ENCODE measurements at regions not wholly inside any gene's neighbourhood (a gene's known extent, or its start where the extent isn't known, plus 50 kb on each side); places are given as distances from the start of the nearest gene placed in this dataset.
"Not testable (repeated sequence)": the region's sequence is repeated elsewhere in the genome, so short reads cannot be mapped to it uniquely, and the experiment has no call there.

GRCh38 chr16:17743578-17743977 lies 272.8 kb upstream of the XYLT1 start:
- Mint-ChIP-seq H3K9me3 (no peaks in the 10 kb centered on the region), H3K27ac (no peak overlapping the region), H3K36me3 (no peaks in the 10 kb centered on the region), H3K4me3 (no peak overlapping the region), H3K27me3 (peaks cover 2% of the 10 kb centered on the region), H3K4me1 (no peaks in the 10 kb centered on the region)
- DNase-seq (ENCODE audit: low spot score in 2 of 2) (no peak), ATAC-seq (ENCODE audit: low read depth) (no peak)

GRCh38 chr16:17743158-17743557 lies 272.4 kb upstream of the XYLT1 start:
- Mint-ChIP-seq H3K4me3 (no peak overlapping the region), H3K9me3 (no peaks in the 10 kb centered on the region), H3K27me3 (peaks cover 2% of the 10 kb centered on the region), H3K36me3 (no peaks in the 10 kb centered on the region), H3K4me1 (no peaks in the 10 kb centered on the region), H3K27ac (no peak overlapping the region)
- ATAC-seq (ENCODE audit: low read depth) (no peak), DNase-seq (ENCODE audit: low spot score in 2 of 2) (no peak)

- not testable (repeated sequence) for H3K27ac Mint-ChIP-seq; DNase-seq (ENCODE audit: low spot score in 2 of 2); ATAC-seq (ENCODE audit: low read depth); H3K27me3 Mint-ChIP-seq; H3K36me3 Mint-ChIP-seq; H3K4me1 Mint-ChIP-seq; H3K9me3 Mint-ChIP-seq; H3K4me3 Mint-ChIP-seq
These were observed 264.3 kb upstream of the XYLT1 start for GRCh38 chr16:17735099-17735498.

GRCh38 chr16:17729820-17730219 lies 259.1 kb upstream of the XYLT1 start:
- H3K27ac Mint-ChIP-seq, result no peak overlapping the region
- peaks cover 4% of the 10 kb centered on the region for H3K36me3 Mint-ChIP-seq
- no peak for ATAC-seq (ENCODE audit: low read depth)
- H3K9me3 Mint-ChIP-seq, result peaks cover 5% of the 10 kb centered on the region
- no peaks in the 10 kb centered on the region for H3K4me1 Mint-ChIP-seq
- no peak overlapping the region for H3K4me3 Mint-ChIP-seq
- peaks cover 16% of the 10 kb centered on the region for H3K27me3 Mint-ChIP-seq
- DNase-seq (ENCODE audit: low spot score in 2 of 2), result no peak

- Mint-ChIP-seq H3K4me3 (no peak overlapping the region), H3K9me3 (peaks cover 1% of the 10 kb centered on the region), H3K27ac (no peak overlapping the region), H3K27me3 (peaks cover 16% of the 10 kb centered on the region), H3K36me3 (peaks cover 2% of the 10 kb centered on the region), H3K4me1 (no peaks in the 10 kb centered on the region)
- DNase-seq (ENCODE audit: low spot score in 2 of 2), result no peak
- ATAC-seq (ENCODE audit: low read depth), result no peak
These were observed 257.4 kb upstream of the XYLT1 start for GRCh38 chr16:17728196-17728595.

GRCh38 chr16:17724242-17724898 lies 253.6 kb upstream of the XYLT1 start:
- ATAC-seq (ENCODE audit: low read depth) (no peak), DNase-seq (ENCODE audit: low spot score in 2 of 2) (no peak)
- Mint-ChIP-seq H3K27ac (no peak overlapping the region), H3K9me3 (no peaks in the 10 kb centered on the region), H3K4me3 (no peak overlapping the region), H3K36me3 (no peaks in the 10 kb centered on the region), H3K4me1 (no peaks in the 10 kb centered on the region), H3K27me3 (peaks cover 11% of the 10 kb centered on the region)

GRCh38 chr16:17723531-17724134 lies 252.9 kb upstream of the XYLT1 start:
- H3K9me3 Mint-ChIP-seq, result no peaks in the 10 kb centered on the region
- no peak for ATAC-seq (ENCODE audit: low read depth)
- no peaks in the 10 kb centered on the region for H3K4me1 Mint-ChIP-seq
- no peak for DNase-seq (ENCODE audit: low spot score in 2 of 2)
- peaks cover 8% of the 10 kb centered on the region for H3K27me3 Mint-ChIP-seq
- H3K4me3 Mint-ChIP-seq, result no peak overlapping the region
- no peak overlapping the region for H3K27ac Mint-ChIP-seq
- H3K36me3 Mint-ChIP-seq, result no peaks in the 10 kb centered on the region

GRCh38 chr16:17718495-17718894 lies 247.7 kb upstream of the XYLT1 start:
- Mint-ChIP-seq H3K4me3 (no peak overlapping the region), H3K4me1 (no peaks in the 10 kb centered on the region), H3K27me3 (peaks cover 7% of the 10 kb centered on the region), H3K27ac (no peak overlapping the region), H3K9me3 (peaks cover 2% of the 10 kb centered on the region), H3K36me3 (no peaks in the 10 kb centered on the region)
- no peak for DNase-seq (ENCODE audit: low spot score in 2 of 2)
- no peak for ATAC-seq (ENCODE audit: low read depth)

- Mint-ChIP-seq H3K4me3 (no peak overlapping the region), H3K27me3 (no peaks in the 10 kb centered on the region), H3K36me3 (peaks cover 2% of the 10 kb centered on the region), H3K27ac (no peak overlapping the region), H3K4me1 (no peaks in the 10 kb centered on the region), H3K9me3 (peaks cover 6% of the 10 kb centered on the region)
- DNase-seq (ENCODE audit: low spot score in 2 of 2) (no peak), ATAC-seq (ENCODE audit: low read depth) (no peak)
These were observed 235.1 kb upstream of the XYLT1 start for GRCh38 chr16:17705847-17706246.

- no peaks in the 10 kb centered on the region for H3K9me3 Mint-ChIP-seq
- DNase-seq (ENCODE audit: low spot score in 2 of 2) (no peak), ATAC-seq (ENCODE audit: low read depth) (no peak)
- H3K36me3 Mint-ChIP-seq, result no peaks in the 10 kb centered on the region
- H3K27ac Mint-ChIP-seq, result no peak overlapping the region
- no peak overlapping the region for H3K4me3 Mint-ChIP-seq
- no peaks in the 10 kb centered on the region for H3K4me1 Mint-ChIP-seq
- peaks cover 8% of the 10 kb centered on the region for H3K27me3 Mint-ChIP-seq
These were observed 225.9 kb upstream of the XYLT1 start for GRCh38 chr16:17696616-17697015.

- Mint-ChIP-seq H3K27ac (no peak overlapping the region), H3K36me3 (no peaks in the 10 kb centered on the region)
These were observed 221.7 kb upstream of the XYLT1 start for GRCh38 chr16:17692484-17692883.

GRCh38 chr16:17691899-17692176 lies 221.1 kb upstream of the XYLT1 start:
- DNase-seq (ENCODE audit: low spot score in 2 of 2) (no peak), ATAC-seq (ENCODE audit: low read depth) (no peak)
- H3K36me3 Mint-ChIP-seq, result no peaks in the 10 kb centered on the region
- no peak overlapping the region for H3K27ac Mint-ChIP-seq
- H3K4me1 Mint-ChIP-seq, result no peaks in the 10 kb centered on the region
- peaks cover 11% of the 10 kb centered on the region for H3K27me3 Mint-ChIP-seq
- H3K9me3 Mint-ChIP-seq, result no peaks in the 10 kb centered on the region
- H3K4me3 Mint-ChIP-seq, result no peak overlapping the region

More at GRCh38 chr16:17692484-17692883, 221.7 kb upstream of the XYLT1 start:
- Mint-ChIP-seq H3K9me3 (no peaks in the 10 kb centered on the region), H3K4me1 (no peaks in the 10 kb centered on the region), H3K4me3 (no peak overlapping the region), H3K27me3 (peaks cover 11% of the 10 kb centered on the region)
- no peak for DNase-seq (ENCODE audit: low spot score in 2 of 2)
- ATAC-seq (ENCODE audit: low read depth), result no peak

GRCh38 chr16:17691106-17691898 lies 220.5 kb upstream of the XYLT1 start:
- Mint-ChIP-seq H3K36me3 (no peaks in the 10 kb centered on the region), H3K27me3 (peaks cover 11% of the 10 kb centered on the region), H3K4me3 (no peak overlapping the region), H3K9me3 (no peaks in the 10 kb centered on the region), H3K27ac (no peak overlapping the region), H3K4me1 (no peaks in the 10 kb centered on the region)
- ATAC-seq (ENCODE audit: low read depth) (no peak), DNase-seq (ENCODE audit: low spot score in 2 of 2) (no peak)

GRCh38 chr16:17685447-17685846 lies 214.7 kb upstream of the XYLT1 start:
- Mint-ChIP-seq H3K4me3 (no peak overlapping the region), H3K27ac (no peak overlapping the region), H3K36me3 (peaks cover 2% of the 10 kb centered on the region), H3K4me1 (no peaks in the 10 kb centered on the region), H3K27me3 (peaks cover 8% of the 10 kb centered on the region), H3K9me3 (peaks cover 2% of the 10 kb centered on the region)
- ATAC-seq (ENCODE audit: low read depth), result no peak
- DNase-seq (ENCODE audit: low spot score in 2 of 2), result no peak

Data from memory B cell (primary cell).